Fibroblast of skin of scalp (primary cell): ENCODE measurements at regions not wholly inside any gene's neighbourhood (a gene's known extent, or its start where the extent isn't known, plus 50 kb on each side); places are given as distances from the start of the nearest gene placed in this dataset.
A peak's percentile ranks its signal among the peaks of the same experiment; 100 is the strongest.
"Not testable (repeated sequence)": the region's sequence is repeated elsewhere in the genome, so short reads cannot be mapped to it uniquely, and the experiment has no call there.

Experiments used
- DNase-seq: peaks from one replicate; pipeline ENCODE4 v3.0.0-alpha.2; 2013

DNA sequence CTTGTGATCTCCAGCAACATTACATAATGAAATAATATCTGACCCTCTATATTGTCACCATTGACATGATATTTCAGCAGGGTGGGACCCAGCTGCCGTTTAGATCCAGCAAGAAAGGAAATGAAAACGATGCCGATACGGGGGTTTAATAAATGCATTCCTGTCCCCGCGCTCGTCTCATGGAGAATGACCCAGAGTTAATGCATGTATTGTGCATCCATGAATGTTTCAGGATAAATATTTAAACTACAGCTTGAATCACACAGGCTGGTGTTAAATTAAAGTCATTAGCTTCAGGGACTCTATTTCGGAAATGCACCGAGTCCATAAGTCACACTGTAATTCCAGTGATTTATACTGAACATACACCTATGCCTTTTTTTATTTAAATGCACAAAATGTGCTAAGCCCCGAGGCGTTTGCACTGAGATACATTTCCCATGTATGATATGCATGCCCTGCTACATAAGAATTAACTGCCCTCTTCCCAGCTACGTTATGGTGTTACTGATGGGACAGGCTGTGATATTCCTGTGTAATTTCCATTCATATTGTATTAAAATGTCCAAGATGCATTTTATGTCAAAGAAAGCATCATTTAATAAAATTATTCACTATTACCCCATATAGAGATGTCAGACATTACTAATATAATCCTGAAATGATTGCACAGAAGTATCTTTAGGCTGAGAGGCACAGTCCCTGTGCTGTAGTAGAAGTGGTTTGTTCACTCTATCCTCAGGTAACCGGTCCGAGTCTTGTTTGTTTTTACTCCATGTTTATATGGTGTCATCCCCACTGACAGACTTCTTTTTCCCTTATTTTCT, 109.3 kb upstream of the ZNF516 start:
- DNase-seq = no peak

DNA sequence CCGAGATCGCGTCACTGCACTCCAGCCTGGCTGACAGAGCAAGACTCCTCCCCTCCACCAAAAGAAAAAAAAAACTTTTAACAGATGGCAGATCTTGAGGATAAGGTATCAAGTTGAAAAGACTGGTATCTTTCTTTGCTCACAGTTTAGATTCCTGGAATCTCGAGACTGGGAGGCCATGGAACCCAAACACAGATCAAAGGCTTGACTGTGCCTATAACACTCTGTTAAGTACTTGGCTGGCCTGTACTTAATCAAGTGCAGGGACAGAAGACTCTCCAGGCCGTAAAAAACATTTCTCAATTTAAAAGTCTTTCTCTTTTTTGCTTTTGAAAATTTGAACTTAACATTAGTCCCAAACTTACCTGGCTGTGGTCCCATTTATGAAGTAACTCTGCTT, 107.1 kb upstream of the ZNF516 start:
- DNase-seq = no peak

DNA sequence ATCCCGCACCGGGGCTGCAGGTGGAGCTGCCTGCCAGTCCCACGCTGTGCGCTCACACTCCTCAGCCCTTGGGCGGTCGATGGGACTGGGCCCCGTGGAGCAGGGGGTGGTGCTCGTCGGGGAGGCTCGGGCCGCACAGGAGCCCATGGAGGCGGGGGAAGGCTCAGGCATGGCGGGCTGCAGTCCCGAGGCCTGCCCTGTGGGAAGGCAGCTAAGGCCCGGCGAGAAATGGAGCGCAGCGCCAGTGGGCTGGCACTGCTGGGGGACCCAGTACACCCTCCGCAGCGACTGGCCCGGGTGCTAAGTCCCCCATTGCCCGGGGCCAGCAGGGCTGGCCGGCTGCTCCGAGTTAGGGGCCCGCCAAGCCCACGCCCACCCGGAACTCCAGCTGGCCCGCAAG, 105.0 kb upstream of the ZNF516 start:
- DNase-seq = not testable (repeated sequence)

GRCh38 chr18:76594966-76595365, 99.9 kb upstream of the ZNF516 start:
- no peak for DNase-seq

DNA sequence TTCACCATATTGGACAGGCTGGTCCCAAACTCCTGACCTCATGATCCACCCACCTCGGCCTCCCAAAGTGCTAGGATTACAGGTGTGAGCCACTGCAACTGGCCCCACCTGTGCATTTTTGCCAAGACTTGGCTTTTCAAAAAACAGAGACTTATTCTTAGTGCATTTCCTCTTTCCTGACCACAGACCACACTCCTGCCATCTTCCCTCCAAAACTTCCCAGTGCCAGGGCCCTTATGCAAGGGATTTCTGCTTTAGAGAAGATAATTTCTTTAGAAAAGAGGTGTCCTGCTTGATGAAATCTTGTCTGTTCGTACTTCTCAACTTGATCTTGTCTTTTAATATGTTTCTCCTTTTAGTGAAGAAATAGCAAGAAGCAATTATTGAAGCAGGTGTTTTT, 98.8 kb upstream of the ZNF516 start:
- DNase-seq = no peak

DNA sequence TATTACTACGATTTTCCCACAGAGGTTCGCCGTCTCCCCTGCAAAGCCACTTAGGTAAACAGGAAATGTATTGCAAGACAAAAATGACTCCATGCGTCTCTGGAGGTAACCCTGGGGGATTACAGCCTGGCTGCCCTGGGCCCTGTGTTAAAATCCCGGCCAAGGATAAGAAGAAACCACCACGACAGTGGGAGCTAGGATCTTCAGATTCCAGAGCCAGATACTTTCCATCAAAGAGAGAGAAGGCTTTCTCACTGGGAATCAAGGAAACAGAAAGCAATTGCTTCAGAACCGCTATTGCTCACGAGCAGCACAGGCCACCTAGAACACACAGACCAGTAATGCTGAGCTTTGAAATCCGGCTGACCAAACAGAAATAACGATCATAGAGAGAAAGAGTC, 97.9 kb upstream of the ZNF516 start:
- no peak for DNase-seq

DNA sequence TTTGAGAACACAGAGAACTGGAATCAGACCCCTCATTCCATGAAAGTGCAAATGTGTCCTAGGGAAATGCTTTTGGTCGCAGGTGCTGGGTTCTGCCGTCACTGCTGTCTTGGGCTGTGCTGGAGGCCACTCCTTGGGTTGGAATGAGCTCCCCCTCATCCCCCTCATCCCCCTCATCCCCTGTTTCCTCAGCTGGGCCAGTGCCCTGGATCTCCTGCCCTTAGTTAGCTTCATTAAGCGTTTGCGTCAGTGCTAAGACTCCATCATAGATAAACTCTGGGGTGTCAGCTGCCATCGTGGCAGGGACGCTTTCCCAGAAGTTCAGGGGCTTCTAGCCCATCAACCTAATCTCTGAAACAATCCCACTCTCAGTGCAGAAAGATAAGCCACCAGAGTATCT, 97.1 kb upstream of the ZNF516 start:
- no peak for DNase-seq

DNA sequence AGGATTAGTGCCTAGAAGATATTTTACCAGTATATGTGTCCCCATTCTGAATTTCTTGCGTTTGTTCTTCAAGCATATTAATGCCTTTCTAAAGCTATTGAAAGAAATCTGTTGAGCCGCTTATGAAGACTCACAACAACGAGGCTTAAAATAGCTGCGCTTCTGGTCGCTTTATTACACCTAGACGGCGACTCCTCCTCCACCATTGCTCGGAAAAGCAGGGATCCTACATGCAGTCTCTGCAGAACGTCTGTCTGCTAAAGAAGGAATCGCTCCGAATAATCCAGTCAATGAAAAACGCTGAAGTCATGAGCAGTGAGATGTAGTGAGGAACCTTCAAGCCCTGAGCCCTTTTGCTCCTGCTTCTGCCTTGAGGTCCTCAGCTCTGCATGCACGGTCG, 94.8 kb upstream of the ZNF516 start:
- no peak for DNase-seq

GRCh38 chr18:76589316-76589715, 94.3 kb upstream of the ZNF516 start:
- no peak for DNase-seq

DNA sequence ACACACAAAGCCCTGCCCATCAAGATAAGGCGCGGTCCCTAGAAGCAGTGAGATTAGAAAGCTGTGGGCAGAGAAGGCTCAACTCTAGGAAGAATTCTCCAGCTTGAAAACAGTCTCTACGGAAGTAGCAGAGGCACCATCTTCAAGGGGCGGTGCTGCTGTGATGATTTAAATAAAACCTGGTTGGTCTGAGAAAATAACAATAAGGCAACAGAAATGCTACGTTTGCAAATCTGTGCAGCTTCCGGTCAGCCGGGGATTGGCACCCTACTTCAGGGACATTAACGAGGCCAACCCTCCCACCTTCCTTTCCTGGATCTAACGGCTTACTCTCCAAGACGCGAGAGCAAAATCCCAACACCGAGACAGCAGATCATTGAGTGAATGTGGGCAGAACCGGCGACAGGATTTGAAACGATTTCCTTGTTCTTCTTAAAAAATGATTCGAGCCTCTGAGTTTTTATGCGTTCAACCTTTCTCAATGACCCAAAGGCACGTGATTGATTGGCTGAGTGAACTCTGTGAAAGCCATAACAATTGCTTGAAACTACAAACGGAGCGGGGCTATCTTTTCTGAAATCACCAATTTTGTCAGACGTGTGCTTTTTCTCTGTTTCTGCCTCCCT, 93.7 kb upstream of the ZNF516 start:
- DNase-seq = no peak

- DNase-seq = no peak
Measured at GRCh38 chr18:76587879-76588271, 92.8 kb upstream of the ZNF516 start.

DNA sequence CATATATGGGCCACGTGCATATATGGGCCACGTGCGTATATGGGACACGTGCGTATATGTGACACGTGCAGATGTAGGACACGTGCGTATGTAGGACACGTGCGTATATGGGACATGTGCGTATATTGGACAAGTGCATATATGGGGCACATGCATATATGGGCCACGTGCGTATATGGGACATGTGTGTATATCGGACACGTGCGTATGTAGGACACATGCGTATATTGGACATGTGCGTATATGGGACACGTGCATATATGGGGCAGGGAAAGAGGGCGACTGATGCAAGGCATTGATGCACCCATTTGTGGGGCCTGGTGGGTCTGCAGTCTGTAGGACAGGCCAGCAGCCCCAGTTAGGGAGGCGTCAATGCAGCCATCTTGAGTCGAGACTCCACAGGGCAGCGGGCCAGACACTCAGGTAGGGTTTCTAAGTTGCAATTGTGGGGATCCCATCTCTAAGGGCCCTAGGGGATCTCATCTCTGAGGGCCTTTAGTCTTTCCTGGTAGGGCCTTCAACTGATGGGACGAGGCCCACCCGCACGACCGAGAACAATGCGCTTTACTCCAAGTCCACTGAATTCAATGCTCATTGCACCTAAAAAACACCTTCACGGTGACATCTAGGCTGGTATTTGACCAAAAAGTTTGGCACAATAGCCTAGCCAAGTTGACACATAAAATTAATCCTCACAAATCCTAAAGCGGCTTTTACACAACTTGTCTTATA, 92.3 kb upstream of the ZNF516 start:
- DNase-seq = no peak

- no peak for DNase-seq
Measured at GRCh38 chr18:76584414-76585310, 89.6 kb upstream of the ZNF516 start.

- DNase-seq = no peak
Measured at GRCh38 chr18:76581261-76581660, 86.2 kb upstream of the ZNF516 start.

GRCh38 chr18:76580288-76580962, 85.4 kb upstream of the ZNF516 start:
- no peak for DNase-seq

GRCh38 chr18:76579301-76579695, 84.3 kb upstream of the ZNF516 start:
- DNase-seq = no peak

DNA sequence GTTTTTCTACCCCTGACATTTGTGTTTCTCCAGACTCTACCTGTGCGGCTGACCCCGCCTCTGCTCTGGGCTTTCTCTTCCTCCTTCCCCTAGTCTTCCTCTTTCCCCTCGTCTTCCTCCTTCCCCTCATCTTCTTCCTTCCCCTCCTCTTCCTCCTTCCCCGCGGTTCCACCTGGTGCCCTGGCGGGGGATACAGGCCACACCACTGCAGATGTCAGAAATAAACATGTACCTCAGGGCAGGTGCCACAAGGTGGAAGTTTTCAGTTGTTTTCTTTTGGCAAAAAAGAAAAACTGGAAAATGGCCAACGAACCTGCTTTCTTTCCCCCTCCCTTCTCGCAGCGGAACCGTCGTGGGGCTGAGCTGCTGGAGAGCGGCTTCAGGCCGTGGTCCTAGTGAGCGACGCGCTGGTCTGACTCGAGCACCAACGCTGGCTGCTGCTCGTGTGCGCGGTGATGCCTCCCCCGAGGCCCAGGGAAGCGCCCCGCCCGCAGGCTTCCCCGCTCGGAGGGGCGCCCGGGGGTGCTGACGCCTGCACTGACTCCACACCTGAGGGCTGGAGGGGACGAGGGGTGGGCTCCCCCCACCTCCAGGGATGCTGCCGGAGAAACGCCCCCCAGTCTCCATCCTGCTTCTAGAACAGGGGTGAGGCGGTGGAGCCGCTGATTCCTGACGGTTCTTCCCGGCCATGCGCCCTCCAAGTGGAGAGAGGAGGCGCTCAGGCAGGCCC, 83.7 kb upstream of the ZNF516 start:
- DNase-seq = no peak

- peak; percentile 39 for DNase-seq
Measured at GRCh38 chr18:76573325-76574025, 78.4 kb upstream of the ZNF516 start.

DNA sequence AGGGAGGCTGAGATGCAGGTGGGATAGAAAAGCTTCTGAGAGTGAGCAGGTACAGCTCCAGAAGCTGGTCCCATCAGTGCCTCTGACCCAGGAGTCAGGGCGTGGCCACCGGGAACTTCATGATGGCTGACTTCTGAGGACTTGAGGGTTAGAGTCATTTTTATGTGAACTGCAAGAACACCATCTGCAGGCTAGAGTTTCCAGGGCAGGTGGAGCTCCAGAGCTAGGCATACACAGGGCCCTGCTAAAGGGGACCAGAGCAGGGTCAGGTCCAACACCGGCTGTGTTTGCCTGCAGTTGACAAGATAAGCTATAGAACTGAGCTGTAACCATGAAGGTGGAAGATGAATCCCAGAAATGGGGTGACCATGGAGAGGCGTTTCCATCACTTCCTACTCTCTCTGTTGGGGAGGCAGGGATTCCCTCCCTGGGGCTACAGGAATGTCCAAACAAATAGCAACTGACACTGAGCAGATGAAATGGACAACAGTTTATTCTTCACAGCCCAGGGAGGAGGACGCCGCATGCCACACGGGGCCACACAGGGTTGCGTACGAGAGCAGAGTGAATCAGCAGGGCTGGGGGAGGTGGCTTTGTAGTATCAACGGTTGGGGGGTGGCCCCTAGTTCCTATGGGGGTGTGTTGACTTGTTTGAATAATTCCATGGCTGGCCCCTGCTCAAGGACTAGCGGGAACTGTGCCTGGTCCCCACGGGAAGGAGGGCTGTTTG, 77.6 kb upstream of the ZNF516 start:
- DNase-seq = no peak

GRCh38 chr18:76571689-76572088, 76.6 kb upstream of the ZNF516 start:
- DNase-seq = no peak
